ENCODE measurements at regions not wholly inside any gene's neighbourhood (a gene's known extent, or its start where the extent isn't known, plus 50 kb on each side); places are given as distances from the start of the nearest gene placed in this dataset.

- no peak for DNase-seq (ENCODE audit: low read depth in 2 of 2)
These were observed 231.7 kb upstream of the AJAP1 start for GRCh38 chr1:4422504-4423289.

- DNase-seq (ENCODE audit: low read depth in 2 of 2) = no peak
These were observed 230.2 kb upstream of the AJAP1 start for GRCh38 chr1:4424254-4424653.

- DNase-seq (ENCODE audit: low read depth in 2 of 2) = no peak
These were observed 229.6 kb upstream of the AJAP1 start for GRCh38 chr1:4424766-4425165.

GRCh38 chr1:4425892-4426291 lies 228.5 kb upstream of the AJAP1 start:
- no peak for DNase-seq (ENCODE audit: low read depth in 2 of 2)

GRCh38 chr1:4428711-4429110 lies 225.7 kb upstream of the AJAP1 start:
- DNase-seq (ENCODE audit: low read depth in 2 of 2) = no peak

GRCh38 chr1:4430406-4431365 lies 223.7 kb upstream of the AJAP1 start:
- no peak for DNase-seq (ENCODE audit: low read depth in 2 of 2)

- DNase-seq (ENCODE audit: low read depth in 2 of 2) = no peak
These were observed 222.9 kb upstream of the AJAP1 start for GRCh38 chr1:4431491-4431890.

GRCh38 chr1:4433075-4433474 lies 221.3 kb upstream of the AJAP1 start:
- DNase-seq (ENCODE audit: low read depth in 2 of 2) = no peak

GRCh38 chr1:4444086-4444485 lies 210.3 kb upstream of the AJAP1 start:
- no peak for DNase-seq (ENCODE audit: low read depth in 2 of 2)

GRCh38 chr1:4447778-4448420 lies 206.5 kb upstream of the AJAP1 start:
- DNase-seq (ENCODE audit: low read depth in 2 of 2) = no peak

GRCh38 chr1:4449972-4450371 lies 204.4 kb upstream of the AJAP1 start:
- DNase-seq (ENCODE audit: low read depth in 2 of 2) = no peak

GRCh38 chr1:4452701-4453100 lies 201.7 kb upstream of the AJAP1 start:
- no peak for DNase-seq (ENCODE audit: low read depth in 2 of 2)

- DNase-seq (ENCODE audit: low read depth in 2 of 2) = no peak
These were observed 194.4 kb upstream of the AJAP1 start for GRCh38 chr1:4460052-4460451.

GRCh38 chr1:4460651-4461050 lies 193.8 kb upstream of the AJAP1 start:
- DNase-seq (ENCODE audit: low read depth in 2 of 2) = no peak

GRCh38 chr1:4461726-4462290 lies 192.6 kb upstream of the AJAP1 start:
- DNase-seq (ENCODE audit: low read depth in 2 of 2) = no peak

- DNase-seq (ENCODE audit: low read depth in 2 of 2) = no peak
These were observed 191.5 kb upstream of the AJAP1 start for GRCh38 chr1:4462831-4463484.

GRCh38 chr1:4463631-4464030 lies 190.8 kb upstream of the AJAP1 start:
- no peak for DNase-seq (ENCODE audit: low read depth in 2 of 2)

- DNase-seq (ENCODE audit: low read depth in 2 of 2) = no peak
These were observed 189.9 kb upstream of the AJAP1 start for GRCh38 chr1:4464478-4464877.

- no peak for DNase-seq (ENCODE audit: low read depth in 2 of 2)
These were observed 187.2 kb upstream of the AJAP1 start for GRCh38 chr1:4467241-4467640.

- no peak for DNase-seq (ENCODE audit: low read depth in 2 of 2)
These were observed 186.0 kb upstream of the AJAP1 start for GRCh38 chr1:4468386-4468785.

GRCh38 chr1:4468804-4469514 lies 185.4 kb upstream of the AJAP1 start:
- no peak for DNase-seq (ENCODE audit: low read depth in 2 of 2)

Data from stimulated activated CD4-positive, alpha-beta T cell treated with anti-CD3 and anti-CD28 coated beads, Interleukin-1b, Interleukin-23, amount 100 ng/mL, for 1 hour (primary cell).